AG09319 (cell line): ENCODE measurements at regions not wholly inside any gene's neighbourhood (a gene's known extent, or its start where the extent isn't known, plus 50 kb on each side); places are given as distances from the start of the nearest gene placed in this dataset.

Experiments used
- DNase-seq: peaks from one replicate; pipeline ENCODE4 v3.0.0-alpha.2; 2010; ENCODE audit warnings: low read depth; ENCODE audit errors: extremely low read depth
- TF ChIP-seq, protein P1 (sequence below): IDR thresholded peaks from 2 replicates; pipeline ENCODE4 v1.5.1; 2011; ENCODE audit warnings: low read depth, mild to moderate bottlenecking, inconsistent platforms, low read length, moderate library complexity

GRCh38 chr5:142484821-142485387 lies 160.1 kb upstream of the SPRY4 start:
- TF ChIP-seq, protein P1, sequence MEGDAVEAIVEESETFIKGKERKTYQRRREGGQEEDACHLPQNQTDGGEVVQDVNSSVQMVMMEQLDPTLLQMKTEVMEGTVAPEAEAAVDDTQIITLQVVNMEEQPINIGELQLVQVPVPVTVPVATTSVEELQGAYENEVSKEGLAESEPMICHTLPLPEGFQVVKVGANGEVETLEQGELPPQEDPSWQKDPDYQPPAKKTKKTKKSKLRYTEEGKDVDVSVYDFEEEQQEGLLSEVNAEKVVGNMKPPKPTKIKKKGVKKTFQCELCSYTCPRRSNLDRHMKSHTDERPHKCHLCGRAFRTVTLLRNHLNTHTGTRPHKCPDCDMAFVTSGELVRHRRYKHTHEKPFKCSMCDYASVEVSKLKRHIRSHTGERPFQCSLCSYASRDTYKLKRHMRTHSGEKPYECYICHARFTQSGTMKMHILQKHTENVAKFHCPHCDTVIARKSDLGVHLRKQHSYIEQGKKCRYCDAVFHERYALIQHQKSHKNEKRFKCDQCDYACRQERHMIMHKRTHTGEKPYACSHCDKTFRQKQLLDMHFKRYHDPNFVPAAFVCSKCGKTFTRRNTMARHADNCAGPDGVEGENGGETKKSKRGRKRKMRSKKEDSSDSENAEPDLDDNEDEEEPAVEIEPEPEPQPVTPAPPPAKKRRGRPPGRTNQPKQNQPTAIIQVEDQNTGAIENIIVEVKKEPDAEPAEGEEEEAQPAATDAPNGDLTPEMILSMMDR, result no peak
- DNase-seq, result no peak

GRCh38 chr5:142482207-142482606 lies 157.4 kb upstream of the SPRY4 start:
- TF ChIP-seq, protein P1, result no peak
- no peak for DNase-seq

- TF ChIP-seq, protein P1, result no peak
- DNase-seq, result no peak
Observed at GRCh38 chr5:142481410-142481809, 156.6 kb upstream of the SPRY4 start.

DNA sequence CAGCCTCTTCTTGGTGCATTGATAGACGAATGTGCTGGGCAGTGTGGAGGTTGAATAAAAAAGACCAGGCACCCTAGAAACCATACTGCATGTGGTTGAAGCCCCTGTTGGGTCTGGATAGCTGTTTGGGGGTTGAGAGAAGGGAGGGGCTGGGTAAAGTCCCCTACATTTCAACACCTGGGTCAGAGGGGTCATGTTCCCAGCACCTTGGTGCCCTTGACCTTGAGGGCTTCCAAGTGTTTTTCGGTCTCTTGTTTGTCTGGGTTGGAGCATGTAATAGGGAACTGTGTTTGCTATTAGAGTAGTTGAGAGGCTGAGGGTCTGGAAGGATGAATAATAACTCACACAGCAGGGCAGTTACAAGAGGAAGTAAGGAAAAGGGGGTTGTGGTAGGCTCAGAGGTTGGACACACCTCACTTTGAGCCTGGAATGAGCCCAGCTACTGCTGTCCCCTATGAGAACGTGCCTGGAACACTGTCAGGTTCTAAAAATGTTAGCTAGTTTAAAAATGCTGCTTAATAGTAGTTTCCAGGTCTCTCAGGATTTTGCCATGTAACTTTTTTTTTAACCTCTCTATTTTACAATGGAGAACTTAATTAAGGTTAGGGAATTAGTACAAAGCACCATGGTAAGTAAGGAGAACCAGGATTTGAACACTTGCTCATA lies 155.2 kb upstream of the SPRY4 start:
- TF ChIP-seq, protein P1, result no peak
- no peak for DNase-seq

- TF ChIP-seq, protein P1, result no peak
- no peak for DNase-seq
Observed at GRCh38 chr5:142479150-142479549, 154.3 kb upstream of the SPRY4 start.

DNA sequence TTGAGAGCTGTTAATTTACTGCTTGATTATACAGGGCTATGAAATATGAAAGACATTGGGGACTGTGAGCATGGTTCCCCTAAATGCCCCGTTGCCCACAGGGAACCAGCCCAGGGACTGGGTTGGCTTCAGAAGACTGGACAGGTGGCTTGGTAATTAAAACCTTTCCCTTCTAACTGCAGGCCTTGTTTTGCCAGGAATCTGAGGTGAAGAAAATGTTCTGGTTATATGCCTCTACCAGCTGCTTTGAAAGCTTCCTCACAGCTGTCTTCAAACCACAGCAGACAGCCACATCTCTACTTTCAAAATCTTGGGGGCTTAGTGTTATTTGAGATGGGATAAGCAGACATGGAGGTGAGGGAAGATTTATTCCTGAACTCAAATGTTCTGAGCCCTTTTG lies 153.3 kb upstream of the SPRY4 start:
- TF ChIP-seq, protein P1, result no peak

DNA sequence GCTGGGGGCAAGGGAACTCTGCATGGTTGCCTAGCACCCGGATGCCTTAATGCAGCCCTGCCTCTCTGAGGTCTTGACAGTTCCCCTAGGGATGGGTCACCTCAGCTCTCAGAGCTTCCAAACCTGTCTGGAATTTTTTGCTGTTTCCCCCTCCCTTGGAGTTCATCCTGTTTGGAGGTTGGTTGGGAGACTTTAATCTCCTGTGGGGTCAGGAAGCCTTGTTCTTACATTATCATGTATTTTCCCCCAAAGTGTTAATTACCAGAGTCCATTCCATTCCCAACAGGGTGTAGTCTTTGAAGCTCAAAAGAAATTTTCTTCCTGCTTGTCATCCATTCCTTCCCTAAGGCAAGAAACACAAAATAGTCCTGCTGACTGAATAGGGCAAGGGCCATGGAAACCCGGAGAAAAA lies 150.3 kb upstream of the SPRY4 start:
- TF ChIP-seq, protein P1, result no peak
- no peak for DNase-seq

More for the DNA sequence above, 153.3 kb upstream of the SPRY4 start:
- no peak for DNase-seq
